Mucosa of stomach (tissue), 1 donor: ENCODE measurements at regions not wholly inside any gene's neighbourhood (a gene's known extent, or its start where the extent isn't known, plus 50 kb on each side); places are given as distances from the start of the nearest gene placed in this dataset.

Experiments
- H3K27me3 ChIP-seq: one replicate; pipeline ENCODE4 v1.7.0; 2013; ENCODE audit warnings: mild to moderate bottlenecking, low read length; ENCODE audit not compliant: control insufficient read depth, insufficient read depth
- H3K36me3 ChIP-seq: one replicate; pipeline ENCODE4 v1.7.0; 2013; ENCODE audit warnings: low read length; ENCODE audit not compliant: control insufficient read depth, insufficient read depth
- H3K4me1 ChIP-seq: one replicate; pipeline ENCODE4 v1.7.0; 2013; ENCODE audit warnings: mild to moderate bottlenecking, low read length; ENCODE audit not compliant: control insufficient read depth, insufficient read depth
- H3K4me3 ChIP-seq: one replicate; pipeline ENCODE4 v1.7.0; 2013; ENCODE audit warnings: low read length
- H3K9ac ChIP-seq: one replicate; pipeline ENCODE4 v1.7.0; 2013; ENCODE audit warnings: mild to moderate bottlenecking, low read length, moderate library complexity
- H3K9me3 ChIP-seq: one replicate; pipeline ENCODE4 v1.7.0; 2013; ENCODE audit warnings: mild to moderate bottlenecking, low read length, moderate library complexity; ENCODE audit not compliant: control insufficient read depth
- donor health status: Pancreatic carcinoma.

- no peaks in the 10 kb centered on the region for H3K9me3 ChIP-seq
- no peaks in the 10 kb centered on the region for H3K27me3 ChIP-seq
- H3K36me3 ChIP-seq = no peaks in the 10 kb centered on the region
- H3K4me3 ChIP-seq = no peak overlapping the region
- H3K9ac ChIP-seq = no peak overlapping the region
- H3K4me1 ChIP-seq = no peaks in the 10 kb centered on the region
Observed at GRCh38 chr2:220241423-220241822, 614.0 kb downstream of the SLC4A3 start.

GRCh38 chr2:220243571-220243970 lies 616.1 kb downstream of the SLC4A3 start:
- Histone ChIP-seq H3K36me3 (no peaks in the 10 kb centered on the region), H3K4me3 (no peak overlapping the region), H3K4me1 (no peaks in the 10 kb centered on the region), H3K9me3 (no peaks in the 10 kb centered on the region), H3K9ac (no peak overlapping the region), H3K27me3 (no peaks in the 10 kb centered on the region)

- Histone ChIP-seq H3K27me3 (no peaks in the 10 kb centered on the region), H3K9me3 (no peaks in the 10 kb centered on the region), H3K9ac (no peak overlapping the region), H3K36me3 (no peaks in the 10 kb centered on the region), H3K4me3 (no peak overlapping the region), H3K4me1 (no peaks in the 10 kb centered on the region)
Observed at GRCh38 chr2:220246386-220246785, 619.0 kb downstream of the SLC4A3 start.

DNA sequence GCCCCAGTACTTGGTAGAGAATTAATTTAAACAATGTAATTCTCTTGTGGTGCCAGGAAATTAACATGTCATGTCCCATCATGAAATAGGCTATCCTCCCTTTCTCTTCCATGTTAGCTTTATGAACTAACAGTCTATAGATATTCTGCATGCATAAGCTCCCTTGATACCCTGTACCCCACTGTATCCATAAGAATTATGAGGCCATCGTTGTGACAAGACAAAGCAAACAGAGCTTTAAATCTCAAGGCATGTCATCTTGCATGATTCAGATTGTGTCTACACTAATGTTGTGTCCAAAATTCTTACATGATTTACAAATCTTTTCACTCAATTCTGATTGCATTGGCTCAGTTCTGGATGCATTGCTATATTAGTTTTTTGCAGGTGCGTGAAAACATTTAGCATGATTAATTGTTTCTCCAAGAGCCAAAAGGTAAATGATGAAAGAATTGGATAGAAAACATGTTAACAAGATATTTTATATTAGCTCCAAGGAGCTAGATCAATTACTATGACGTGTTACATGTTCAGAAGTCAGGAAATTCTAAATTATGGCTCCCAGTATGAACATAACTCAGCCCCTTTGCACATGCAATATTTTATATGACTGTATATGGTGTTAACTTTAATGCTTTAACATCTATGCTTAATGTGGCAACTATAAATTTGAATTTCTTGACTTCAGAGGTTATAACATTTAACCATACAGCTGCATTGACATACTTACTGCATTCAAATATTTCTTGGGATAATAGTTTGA lies 620.3 kb downstream of the SLC4A3 start:
- no peaks in the 10 kb centered on the region for H3K27me3 ChIP-seq
- H3K4me3 ChIP-seq = no peak overlapping the region
- H3K9me3 ChIP-seq = no peaks in the 10 kb centered on the region
- no peaks in the 10 kb centered on the region for H3K36me3 ChIP-seq
- no peak overlapping the region for H3K9ac ChIP-seq
- no peaks in the 10 kb centered on the region for H3K4me1 ChIP-seq

GRCh38 chr2:220259662-220260061 lies 632.2 kb downstream of the SLC4A3 start:
- no peaks in the 10 kb centered on the region for H3K4me1 ChIP-seq
- H3K4me3 ChIP-seq = no peak overlapping the region
- no peak overlapping the region for H3K9ac ChIP-seq
- H3K27me3 ChIP-seq = no peaks in the 10 kb centered on the region
- H3K36me3 ChIP-seq = no peaks in the 10 kb centered on the region
- H3K9me3 ChIP-seq = no peaks in the 10 kb centered on the region

GRCh38 chr2:220263300-220263699 lies 635.9 kb downstream of the SLC4A3 start:
- Histone ChIP-seq H3K36me3 (no peaks in the 10 kb centered on the region), H3K4me3 (no peak overlapping the region), H3K27me3 (no peaks in the 10 kb centered on the region), H3K9ac (no peak overlapping the region), H3K4me1 (no peaks in the 10 kb centered on the region), H3K9me3 (no peaks in the 10 kb centered on the region)

DNA sequence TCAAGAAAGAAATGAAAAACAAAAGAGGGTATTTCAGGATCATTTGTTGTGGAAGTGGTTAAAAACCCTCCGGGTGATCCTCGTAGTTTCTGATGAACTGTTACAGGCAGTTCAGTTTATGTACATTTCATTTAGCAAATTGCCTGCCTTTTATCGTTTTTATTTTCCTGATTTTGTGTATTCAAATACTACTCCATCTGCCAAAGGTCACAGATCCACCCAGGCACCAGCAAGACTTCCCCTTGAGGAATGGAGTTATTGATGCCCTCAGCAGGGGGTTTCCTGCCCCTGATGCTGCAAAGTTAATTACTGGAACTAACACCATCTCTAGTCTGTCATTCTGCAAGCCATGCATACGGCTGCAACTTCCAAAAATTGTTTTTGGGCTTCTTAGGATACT lies 641.9 kb downstream of the SLC4A3 start:
- Histone ChIP-seq H3K4me3 (no peak overlapping the region), H3K9ac (no peak overlapping the region), H3K4me1 (peaks cover 3% of the 10 kb centered on the region), H3K27me3 (no peaks in the 10 kb centered on the region), H3K36me3 (no peaks in the 10 kb centered on the region), H3K9me3 (no peaks in the 10 kb centered on the region)

GRCh38 chr2:220270481-220271070 lies 643.1 kb downstream of the SLC4A3 start:
- Histone ChIP-seq H3K4me1 (peaks cover 3% of the 10 kb centered on the region), H3K36me3 (no peaks in the 10 kb centered on the region), H3K9me3 (no peaks in the 10 kb centered on the region), H3K9ac (no peak overlapping the region), H3K27me3 (no peaks in the 10 kb centered on the region), H3K4me3 (no peak overlapping the region)

DNA sequence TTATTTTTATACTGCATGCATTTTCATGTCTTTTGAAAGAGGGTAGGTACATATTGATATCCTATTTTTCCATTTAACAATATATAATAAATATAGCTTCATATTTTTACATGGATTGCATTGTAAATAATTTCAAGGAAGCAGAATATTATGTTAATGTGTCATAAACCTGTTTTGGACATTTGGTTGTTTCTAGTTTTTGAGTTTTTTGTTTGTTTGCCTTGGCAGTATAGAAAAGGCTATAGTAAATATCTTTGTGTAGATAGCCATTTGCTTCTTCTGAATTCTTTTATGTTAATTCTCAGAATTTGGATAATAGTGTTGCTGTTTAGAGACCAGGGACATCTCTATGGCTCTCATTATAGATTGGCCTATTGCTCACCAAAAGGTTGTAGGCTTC lies 645.2 kb downstream of the SLC4A3 start:
- Histone ChIP-seq H3K4me1 (peaks cover 15% of the 10 kb centered on the region), H3K4me3 (no peak overlapping the region), H3K9me3 (no peaks in the 10 kb centered on the region), H3K9ac (no peak overlapping the region), H3K36me3 (no peaks in the 10 kb centered on the region), H3K27me3 (no peaks in the 10 kb centered on the region)

GRCh38 chr2:220273082-220273481 lies 645.7 kb downstream of the SLC4A3 start:
- no peaks in the 10 kb centered on the region for H3K36me3 ChIP-seq
- H3K27me3 ChIP-seq = no peaks in the 10 kb centered on the region
- H3K9ac ChIP-seq = no peak overlapping the region
- no peak overlapping the region for H3K4me3 ChIP-seq
- no peaks in the 10 kb centered on the region for H3K9me3 ChIP-seq
- H3K4me1 ChIP-seq = peaks cover 17% of the 10 kb centered on the region

DNA sequence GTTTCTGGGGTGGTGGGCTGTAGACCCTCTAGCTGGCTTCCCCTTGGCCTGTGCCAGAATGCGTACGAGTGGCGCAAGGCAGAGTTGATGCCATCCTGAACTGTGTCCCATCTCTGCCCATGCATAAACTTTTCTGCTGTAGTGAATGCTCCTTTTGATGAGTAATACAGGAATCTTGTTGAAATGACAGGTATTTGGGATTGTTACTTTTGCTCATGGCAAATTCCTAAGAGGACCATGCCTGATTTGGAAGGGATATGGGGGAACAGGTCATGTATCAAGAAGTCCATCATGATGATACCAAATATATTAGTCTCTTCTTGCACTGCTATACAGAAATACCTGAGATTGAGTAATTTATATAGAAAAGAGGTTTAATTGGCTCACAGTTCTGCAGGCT lies 648.0 kb downstream of the SLC4A3 start:
- Histone ChIP-seq H3K27me3 (no peaks in the 10 kb centered on the region), H3K4me1 (peaks cover 26% of the 10 kb centered on the region), H3K9ac (no peak overlapping the region), H3K9me3 (no peaks in the 10 kb centered on the region), H3K36me3 (no peaks in the 10 kb centered on the region), H3K4me3 (no peak overlapping the region)

GRCh38 chr2:220276741-220277444 lies 649.5 kb downstream of the SLC4A3 start:
- H3K9me3 ChIP-seq = no peaks in the 10 kb centered on the region

More at GRCh38 chr2:220276741-220277444, 649.5 kb downstream of the SLC4A3 start:
- no peaks in the 10 kb centered on the region for H3K36me3 ChIP-seq
- H3K9ac ChIP-seq = no peak overlapping the region
- no peaks in the 10 kb centered on the region for H3K27me3 ChIP-seq
- peaks cover 26% of the 10 kb centered on the region for H3K4me1 ChIP-seq
- H3K4me3 ChIP-seq = no peak overlapping the region
